ENCODE measurements at regions not wholly inside any gene's neighbourhood (a gene's known extent, or its start where the extent isn't known, plus 50 kb on each side); places are given as distances from the start of the nearest gene placed in this dataset.

DNA sequence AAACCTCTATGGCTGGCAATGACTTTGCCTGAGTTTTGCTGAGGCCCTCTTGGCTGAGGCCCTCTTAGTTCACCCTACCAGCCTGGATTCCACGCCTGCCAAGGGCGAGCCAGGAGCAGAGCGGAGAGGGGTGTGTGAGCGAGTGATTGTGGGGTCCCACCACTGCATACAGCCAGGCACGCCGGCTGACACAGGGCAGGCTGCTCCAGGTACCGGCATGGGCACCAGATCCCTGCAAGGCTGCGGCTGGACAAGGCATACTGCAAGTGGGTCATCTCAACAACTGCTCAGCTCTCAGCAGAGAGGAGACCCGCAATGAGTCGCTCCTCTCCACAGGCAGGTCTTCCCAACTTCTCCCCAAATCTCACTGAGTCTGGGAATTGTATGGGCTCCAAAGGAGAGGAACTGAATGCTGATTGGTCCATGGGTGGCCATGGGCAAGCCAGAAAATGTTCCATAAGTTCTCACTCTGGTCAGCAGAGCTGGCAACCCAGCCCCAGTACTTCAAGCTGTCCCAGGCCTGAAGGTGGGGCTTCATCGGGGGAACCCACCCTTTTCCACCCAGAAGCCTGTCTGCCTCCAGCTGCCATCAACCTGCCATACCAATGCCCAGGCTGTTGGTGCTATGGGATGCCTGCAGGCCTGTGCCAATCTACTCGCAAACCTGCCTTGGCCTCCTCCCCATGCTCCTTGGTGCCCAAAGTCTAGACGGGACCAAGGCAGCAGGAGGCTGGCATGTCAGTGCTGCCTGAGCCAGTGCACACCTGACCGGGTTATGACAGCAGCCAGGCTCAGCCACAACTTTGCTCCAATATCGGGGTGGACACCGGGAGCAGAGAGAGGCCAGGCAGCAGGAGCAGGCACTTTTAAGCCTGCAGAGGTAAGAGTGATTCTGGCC, 1273.6 kb upstream of the GBE1 start:
- Histone ChIP-seq H3K27me3 (no peaks in the 10 kb centered on the region), H3K9me3 (no peaks in the 10 kb centered on the region), H3K4me3 (no peak overlapping the region), H3K27ac (no peak overlapping the region), H3K36me3 (no peaks in the 10 kb centered on the region), H3K4me1 (no peaks in the 10 kb centered on the region)
- ATAC-seq (no peak), DNase-seq (no peak)
- intact Hi-C loops (cut with DNase I; ENCODE audit: low total_unique reads) (no loop called here), in situ Hi-C loops (cut with MboI; ENCODE audit: low sequenced_read_pairs in 4 of 4) (no loop called here)
- TF ChIP-seq CTCF (IDR thresholded peaks at IDR 0.05 in 4 of 5, conservative IDR thresholded peaks at IDR 0.05 in 1 of 5), result no peak
- TF ChIP-seq POLR2A (IDR thresholded peaks at IDR 0.05), result no peak

GRCh38 chr3:83033133-83033532, 1271.7 kb upstream of the GBE1 start:
- Histone ChIP-seq H3K4me3 (no peak overlapping the region), H3K9me3 (no peaks in the 10 kb centered on the region), H3K27ac (no peak overlapping the region), H3K27me3 (no peaks in the 10 kb centered on the region), H3K36me3 (no peaks in the 10 kb centered on the region), H3K4me1 (no peaks in the 10 kb centered on the region)
- ATAC-seq (no peak), DNase-seq (no peak)
- intact Hi-C loops (cut with DNase I; ENCODE audit: low total_unique reads) (no loop called here), in situ Hi-C loops (cut with MboI; ENCODE audit: low sequenced_read_pairs in 4 of 4) (no loop called here)
- no peak for TF ChIP-seq CTCF (IDR thresholded peaks at IDR 0.05 in 4 of 5, conservative IDR thresholded peaks at IDR 0.05 in 1 of 5)

DNA sequence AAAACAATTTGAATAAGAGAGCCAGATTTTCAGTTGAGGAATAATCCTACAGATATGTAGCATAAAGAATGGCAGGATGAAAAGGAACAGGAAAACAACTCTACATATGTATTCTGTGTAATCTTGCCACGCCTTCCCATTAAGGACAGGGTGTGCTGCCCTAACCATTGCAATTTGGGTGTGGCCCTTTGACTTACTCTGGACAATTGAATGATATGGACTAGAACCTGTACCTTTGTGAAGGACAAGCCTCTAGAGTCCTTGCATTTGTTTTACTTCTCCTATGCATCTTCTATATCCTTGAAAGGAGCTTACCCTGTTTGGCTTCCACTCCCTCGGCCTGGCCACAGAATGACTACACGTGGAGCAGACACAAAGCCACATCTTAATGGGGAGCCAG, 1261.6 kb upstream of the GBE1 start:
- Histone ChIP-seq H3K27ac (no peak overlapping the region), H3K4me3 (no peak overlapping the region), H3K4me1 (no peaks in the 10 kb centered on the region), H3K36me3 (no peaks in the 10 kb centered on the region), H3K27me3 (no peaks in the 10 kb centered on the region), H3K9me3 (no peaks in the 10 kb centered on the region)
- DNase-seq (no peak), ATAC-seq (no peak)
- TF ChIP-seq POLR2A (IDR thresholded peaks at IDR 0.05) (no peak), CTCF (IDR thresholded peaks at IDR 0.05 in 4 of 5, conservative IDR thresholded peaks at IDR 0.05 in 1 of 5) (no peak)
- intact Hi-C loops (cut with DNase I; ENCODE audit: low total_unique reads), result no loop called here
- in situ Hi-C loops (cut with MboI; ENCODE audit: low sequenced_read_pairs in 4 of 4), result no loop called here

DNA sequence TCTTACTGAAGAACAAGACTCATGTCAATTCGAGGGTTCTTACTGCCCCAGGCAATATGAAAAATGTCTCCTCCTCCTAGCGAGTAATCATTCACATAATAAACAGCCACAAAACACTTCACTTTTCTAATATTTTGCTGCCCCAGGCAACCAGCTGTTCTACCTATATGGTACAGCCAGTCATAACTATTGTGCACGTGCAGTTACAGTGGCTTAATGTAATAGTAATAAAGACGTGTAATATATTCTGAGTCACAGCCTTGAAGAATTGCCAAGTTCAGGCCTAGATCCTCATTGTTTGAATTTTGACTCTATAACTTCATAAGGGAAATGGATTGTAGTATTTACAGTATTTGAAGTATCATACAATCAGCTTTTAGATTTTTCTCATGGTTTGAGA, 1250.0 kb upstream of the GBE1 start:
- intact Hi-C loops (cut with DNase I; ENCODE audit: low total_unique reads), result no loop called here
- Histone ChIP-seq H3K36me3 (no peaks in the 10 kb centered on the region), H3K27ac (no peak overlapping the region), H3K27me3 (no peaks in the 10 kb centered on the region), H3K4me3 (no peak overlapping the region), H3K4me1 (no peaks in the 10 kb centered on the region), H3K9me3 (no peaks in the 10 kb centered on the region)
- in situ Hi-C loops (cut with MboI; ENCODE audit: low sequenced_read_pairs in 4 of 4), result no loop called here
- no peak for ATAC-seq
- TF ChIP-seq CTCF (IDR thresholded peaks at IDR 0.05 in 4 of 5, conservative IDR thresholded peaks at IDR 0.05 in 1 of 5), result no peak
- no peak for TF ChIP-seq POLR2A (IDR thresholded peaks at IDR 0.05)
- DNase-seq, result no peak

- no peak for ATAC-seq
- H3K36me3 ChIP-seq, result no peaks in the 10 kb centered on the region
- H3K4me1 ChIP-seq, result no peaks in the 10 kb centered on the region
- intact Hi-C loops (cut with DNase I; ENCODE audit: low total_unique reads), result no loop called here
- H3K4me3 ChIP-seq, result no peak overlapping the region
- H3K27ac ChIP-seq, result no peak overlapping the region
- H3K27me3 ChIP-seq, result no peaks in the 10 kb centered on the region
- TF ChIP-seq POLR2A (IDR thresholded peaks at IDR 0.05), result no peak
- no peaks in the 10 kb centered on the region for H3K9me3 ChIP-seq
- no peak for DNase-seq
- in situ Hi-C loops (cut with MboI; ENCODE audit: low sequenced_read_pairs in 4 of 4), result no loop called here
These were observed 1242.5 kb upstream of the GBE1 start for GRCh38 chr3:83003917-83004316.
